ENCODE measurements at regions not wholly inside any gene's neighbourhood (a gene's known extent, or its start where the extent isn't known, plus 50 kb on each side); places are given as distances from the start of the nearest gene placed in this dataset.

DNA sequence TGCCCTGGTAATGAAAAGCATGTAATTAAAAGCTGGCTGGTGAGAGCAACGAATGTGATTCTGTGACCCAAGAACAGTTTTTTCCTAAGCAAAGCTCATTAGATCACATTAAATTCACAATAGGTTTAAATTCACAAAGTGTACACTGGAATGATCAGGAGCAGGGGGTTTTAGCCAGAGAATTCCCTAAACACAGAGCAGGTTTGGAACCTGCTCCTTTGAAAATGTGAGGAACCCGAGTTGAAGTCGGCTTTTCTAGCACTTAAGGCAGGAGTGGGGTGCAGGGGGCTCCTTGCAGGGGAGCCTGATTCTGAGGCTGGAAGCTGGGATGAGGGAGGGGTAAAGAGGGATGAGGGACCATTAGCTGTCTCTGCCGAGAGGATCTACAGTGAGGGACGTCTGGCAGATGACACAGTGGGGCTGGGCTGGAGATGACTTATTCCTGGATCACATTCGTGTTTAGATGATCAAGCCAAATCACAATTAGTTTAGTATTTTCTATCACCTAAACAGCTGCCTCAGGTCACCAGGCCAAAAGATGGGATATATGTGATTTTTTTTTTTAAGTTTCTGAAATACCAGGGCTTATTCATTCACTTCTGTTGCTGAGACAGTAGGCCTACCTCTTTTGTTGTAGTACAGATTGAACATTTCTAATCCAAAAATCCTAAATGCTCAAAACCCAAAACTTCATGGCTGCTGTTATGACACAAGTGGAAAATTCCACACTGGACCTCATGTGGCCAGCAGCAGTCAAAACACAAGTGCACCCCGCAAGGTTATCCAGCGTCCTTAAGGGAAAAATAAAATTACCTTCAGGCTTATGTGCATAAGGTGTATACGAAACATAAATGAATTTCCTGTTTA is 93.1 kb upstream of the HIVEP1 start:
- TF ChIP-seq, protein P1, sequence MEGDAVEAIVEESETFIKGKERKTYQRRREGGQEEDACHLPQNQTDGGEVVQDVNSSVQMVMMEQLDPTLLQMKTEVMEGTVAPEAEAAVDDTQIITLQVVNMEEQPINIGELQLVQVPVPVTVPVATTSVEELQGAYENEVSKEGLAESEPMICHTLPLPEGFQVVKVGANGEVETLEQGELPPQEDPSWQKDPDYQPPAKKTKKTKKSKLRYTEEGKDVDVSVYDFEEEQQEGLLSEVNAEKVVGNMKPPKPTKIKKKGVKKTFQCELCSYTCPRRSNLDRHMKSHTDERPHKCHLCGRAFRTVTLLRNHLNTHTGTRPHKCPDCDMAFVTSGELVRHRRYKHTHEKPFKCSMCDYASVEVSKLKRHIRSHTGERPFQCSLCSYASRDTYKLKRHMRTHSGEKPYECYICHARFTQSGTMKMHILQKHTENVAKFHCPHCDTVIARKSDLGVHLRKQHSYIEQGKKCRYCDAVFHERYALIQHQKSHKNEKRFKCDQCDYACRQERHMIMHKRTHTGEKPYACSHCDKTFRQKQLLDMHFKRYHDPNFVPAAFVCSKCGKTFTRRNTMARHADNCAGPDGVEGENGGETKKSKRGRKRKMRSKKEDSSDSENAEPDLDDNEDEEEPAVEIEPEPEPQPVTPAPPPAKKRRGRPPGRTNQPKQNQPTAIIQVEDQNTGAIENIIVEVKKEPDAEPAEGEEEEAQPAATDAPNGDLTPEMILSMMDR (IDR thresholded peaks at IDR 0.05): no peak
- DNase-seq (ENCODE audit: low spot score) (no peak), ATAC-seq (ENCODE audit: low FRiP score) (no peak)

DNA sequence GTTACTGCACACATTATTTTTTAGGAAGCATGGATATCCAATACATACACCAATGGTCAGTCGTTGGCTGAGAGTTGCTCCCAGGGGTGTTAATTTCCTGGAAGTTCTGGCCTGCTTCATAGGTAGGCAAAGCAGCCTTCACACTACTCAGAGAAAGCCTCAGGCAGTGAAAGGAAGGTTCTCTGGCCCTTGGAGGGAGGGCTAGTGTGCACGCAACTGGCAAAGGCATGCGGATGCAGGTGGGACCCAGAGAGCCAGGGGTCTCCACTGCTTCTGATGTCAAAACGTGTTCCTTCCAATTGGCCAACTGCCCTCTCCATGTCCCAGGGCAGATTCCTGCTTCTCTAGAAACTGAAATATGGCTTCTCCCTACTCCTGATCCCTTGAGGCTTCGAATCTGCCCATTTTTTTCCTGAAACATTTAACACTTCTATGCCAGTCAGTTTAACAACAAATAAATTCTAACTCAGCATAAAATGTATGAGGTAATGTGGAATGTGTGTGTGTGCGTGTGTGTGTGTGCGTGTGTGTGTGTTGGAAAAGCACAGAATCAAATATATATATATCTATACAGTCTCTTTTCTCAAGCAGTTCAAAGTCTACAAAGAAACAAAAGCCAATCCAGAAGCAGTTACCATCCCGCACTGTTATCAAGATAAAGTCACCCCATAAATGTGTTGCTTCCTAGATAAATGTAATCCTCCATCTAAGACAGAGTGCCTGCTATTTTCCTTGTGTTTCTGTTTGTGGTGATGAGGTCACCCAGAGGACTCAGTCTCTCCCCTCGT is 94.0 kb upstream of the HIVEP1 start:
- no peak for ATAC-seq (ENCODE audit: low FRiP score)
- TF ChIP-seq, protein P1 (IDR thresholded peaks at IDR 0.05): no peak

DNA sequence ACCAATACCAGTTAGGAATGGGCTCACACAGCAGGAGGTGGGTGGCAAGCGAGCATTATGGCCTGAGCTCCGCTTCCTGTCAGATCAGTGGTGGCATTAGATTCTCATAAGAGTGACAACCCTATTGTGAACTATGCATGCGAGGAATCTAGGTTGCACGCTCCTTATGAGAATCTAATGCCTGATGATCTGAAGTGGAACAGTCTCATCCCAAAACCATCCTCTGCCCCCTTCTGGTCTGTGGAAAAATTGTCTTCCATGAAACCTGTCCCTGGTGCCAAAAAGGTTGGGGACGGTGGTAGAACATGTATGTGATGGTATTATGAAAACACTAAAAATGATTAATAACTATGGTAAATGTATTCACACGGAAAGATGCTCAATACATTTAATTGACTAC is 99.7 kb upstream of the HIVEP1 start:
- DNase-seq (ENCODE audit: low spot score) (no peak), ATAC-seq (ENCODE audit: low FRiP score) (no peak)

More for the DNA sequence above, 94.0 kb upstream of the HIVEP1 start:
- DNase-seq (ENCODE audit: low spot score): no peak

DNA sequence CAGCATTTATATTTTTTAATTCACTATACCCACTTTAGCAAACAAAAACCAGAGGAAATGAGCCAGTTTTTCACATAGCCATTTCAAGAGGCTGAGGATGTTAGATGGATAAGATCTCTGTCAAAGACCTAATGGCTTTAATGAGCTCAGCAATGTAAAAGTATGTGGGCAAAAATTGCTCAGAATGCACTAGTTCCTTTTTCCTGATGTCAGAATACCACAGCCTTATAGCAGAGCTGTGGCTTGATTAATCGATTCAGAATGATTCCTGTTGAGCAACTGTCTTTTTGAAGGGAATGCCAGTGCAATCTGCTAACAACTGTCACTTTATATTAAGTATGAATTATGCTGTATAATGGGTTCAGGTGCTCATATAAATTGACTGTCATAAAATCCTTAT is 100.6 kb upstream of the HIVEP1 start:
- DNase-seq (ENCODE audit: low spot score) (no peak), ATAC-seq (ENCODE audit: low FRiP score) (no peak)
- TF ChIP-seq, protein P1 (IDR thresholded peaks at IDR 0.05): no peak

More for the DNA sequence above, 99.7 kb upstream of the HIVEP1 start:
- TF ChIP-seq, protein P1 (IDR thresholded peaks at IDR 0.05): no peak

DNA sequence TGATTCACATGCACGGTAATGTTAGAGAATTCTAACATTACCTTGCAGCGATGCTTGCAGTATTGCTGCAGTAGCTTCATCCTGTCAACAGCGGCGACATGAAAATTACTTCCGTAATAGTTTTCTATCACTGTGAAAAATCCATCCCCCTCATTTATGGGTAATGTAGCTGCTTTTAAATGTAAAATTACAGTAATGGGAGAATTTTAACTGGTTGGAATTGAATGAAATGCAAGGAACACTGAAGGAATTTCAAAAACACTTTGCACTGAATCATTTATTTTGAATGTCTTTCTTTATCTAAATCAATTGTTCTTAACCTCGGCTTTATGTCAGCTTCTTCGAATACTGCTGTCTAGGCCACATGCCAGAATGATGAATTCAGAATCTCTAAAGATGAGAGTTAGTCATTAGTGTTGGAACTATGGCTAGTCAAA is 102.4 kb upstream of the HIVEP1 start:
- TF ChIP-seq, protein P1 (IDR thresholded peaks at IDR 0.05): no peak
- DNase-seq (ENCODE audit: low spot score) (no peak), ATAC-seq (ENCODE audit: low FRiP score) (no peak)

DNA sequence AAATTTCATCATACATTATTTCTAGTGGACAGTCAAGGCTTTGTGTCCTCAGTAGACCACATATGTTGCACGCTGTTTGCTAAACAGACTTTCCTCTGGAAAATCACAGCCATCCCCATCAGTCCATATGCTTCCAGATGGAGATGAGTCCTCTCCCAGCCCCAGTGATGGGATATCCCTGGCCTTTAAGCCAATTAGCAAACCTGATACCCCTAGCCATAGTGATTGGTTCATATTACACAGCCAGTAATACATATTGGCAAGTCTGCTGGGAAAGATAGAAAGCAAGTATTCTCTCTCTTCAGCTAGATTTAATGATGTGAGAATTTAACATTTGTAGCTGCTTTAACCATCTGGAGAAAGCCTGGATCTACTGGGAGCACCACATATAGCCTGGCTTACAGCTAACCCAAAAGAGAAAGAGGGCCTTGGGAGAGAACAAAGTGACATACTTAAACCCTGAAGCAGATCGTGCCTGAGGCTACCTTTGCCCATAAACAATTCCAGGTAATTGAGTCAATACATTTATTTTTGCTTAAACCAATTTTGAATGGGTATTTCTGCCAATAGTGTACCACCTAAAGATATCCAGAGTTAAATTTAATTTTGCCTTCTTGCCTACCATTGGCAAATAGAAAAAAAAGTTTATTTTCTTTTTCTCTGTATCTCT is 103.5 kb upstream of the HIVEP1 start:
- ATAC-seq (ENCODE audit: low FRiP score) (no peak), DNase-seq (ENCODE audit: low spot score) (no peak)
- TF ChIP-seq, protein P1 (IDR thresholded peaks at IDR 0.05): no peak

All from omental fat pad (tissue), 3 donors.